VCaP (cell line): ENCODE measurements at regions not wholly inside any gene's neighbourhood (a gene's known extent, or its start where the extent isn't known, plus 50 kb on each side); places are given as distances from the start of the nearest gene placed in this dataset.

ENCODE experiments used
- H3K27ac ChIP-seq: fragments of 450-650 bp; 2 replicates; pipeline ENCODE4 v1.5.1; 2017
- TF ChIP-seq, protein P1 (sequence below): fragments of 450-650 bp; conservative IDR thresholded peaks from 2 replicates; pipeline ENCODE4 v1.5.1; 2017; ENCODE audit warnings: mild to moderate bottlenecking, moderate library complexity

DNA sequence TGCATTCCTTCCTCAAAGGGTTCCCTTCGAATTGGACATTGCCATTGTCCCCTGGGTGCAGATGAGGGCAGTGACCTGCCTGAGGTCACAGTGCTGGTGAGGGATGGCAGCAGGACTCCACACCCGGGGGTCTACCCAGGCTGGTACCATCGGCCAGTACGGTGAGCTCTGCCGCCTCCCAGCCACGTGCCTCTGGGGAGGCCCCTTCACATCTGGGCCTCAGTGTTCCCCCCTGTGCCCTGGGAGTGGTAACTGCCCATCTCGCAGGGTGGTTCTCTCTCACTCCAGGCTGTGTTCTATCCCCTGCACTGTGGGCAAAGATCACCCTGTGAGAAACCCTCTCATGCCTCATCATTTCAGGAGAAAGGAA is 99.4 kb upstream of the IQSEC1 start:
- TF ChIP-seq, protein P1, sequence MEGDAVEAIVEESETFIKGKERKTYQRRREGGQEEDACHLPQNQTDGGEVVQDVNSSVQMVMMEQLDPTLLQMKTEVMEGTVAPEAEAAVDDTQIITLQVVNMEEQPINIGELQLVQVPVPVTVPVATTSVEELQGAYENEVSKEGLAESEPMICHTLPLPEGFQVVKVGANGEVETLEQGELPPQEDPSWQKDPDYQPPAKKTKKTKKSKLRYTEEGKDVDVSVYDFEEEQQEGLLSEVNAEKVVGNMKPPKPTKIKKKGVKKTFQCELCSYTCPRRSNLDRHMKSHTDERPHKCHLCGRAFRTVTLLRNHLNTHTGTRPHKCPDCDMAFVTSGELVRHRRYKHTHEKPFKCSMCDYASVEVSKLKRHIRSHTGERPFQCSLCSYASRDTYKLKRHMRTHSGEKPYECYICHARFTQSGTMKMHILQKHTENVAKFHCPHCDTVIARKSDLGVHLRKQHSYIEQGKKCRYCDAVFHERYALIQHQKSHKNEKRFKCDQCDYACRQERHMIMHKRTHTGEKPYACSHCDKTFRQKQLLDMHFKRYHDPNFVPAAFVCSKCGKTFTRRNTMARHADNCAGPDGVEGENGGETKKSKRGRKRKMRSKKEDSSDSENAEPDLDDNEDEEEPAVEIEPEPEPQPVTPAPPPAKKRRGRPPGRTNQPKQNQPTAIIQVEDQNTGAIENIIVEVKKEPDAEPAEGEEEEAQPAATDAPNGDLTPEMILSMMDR: no peak
- H3K27ac ChIP-seq: no peak overlapping the region

DNA sequence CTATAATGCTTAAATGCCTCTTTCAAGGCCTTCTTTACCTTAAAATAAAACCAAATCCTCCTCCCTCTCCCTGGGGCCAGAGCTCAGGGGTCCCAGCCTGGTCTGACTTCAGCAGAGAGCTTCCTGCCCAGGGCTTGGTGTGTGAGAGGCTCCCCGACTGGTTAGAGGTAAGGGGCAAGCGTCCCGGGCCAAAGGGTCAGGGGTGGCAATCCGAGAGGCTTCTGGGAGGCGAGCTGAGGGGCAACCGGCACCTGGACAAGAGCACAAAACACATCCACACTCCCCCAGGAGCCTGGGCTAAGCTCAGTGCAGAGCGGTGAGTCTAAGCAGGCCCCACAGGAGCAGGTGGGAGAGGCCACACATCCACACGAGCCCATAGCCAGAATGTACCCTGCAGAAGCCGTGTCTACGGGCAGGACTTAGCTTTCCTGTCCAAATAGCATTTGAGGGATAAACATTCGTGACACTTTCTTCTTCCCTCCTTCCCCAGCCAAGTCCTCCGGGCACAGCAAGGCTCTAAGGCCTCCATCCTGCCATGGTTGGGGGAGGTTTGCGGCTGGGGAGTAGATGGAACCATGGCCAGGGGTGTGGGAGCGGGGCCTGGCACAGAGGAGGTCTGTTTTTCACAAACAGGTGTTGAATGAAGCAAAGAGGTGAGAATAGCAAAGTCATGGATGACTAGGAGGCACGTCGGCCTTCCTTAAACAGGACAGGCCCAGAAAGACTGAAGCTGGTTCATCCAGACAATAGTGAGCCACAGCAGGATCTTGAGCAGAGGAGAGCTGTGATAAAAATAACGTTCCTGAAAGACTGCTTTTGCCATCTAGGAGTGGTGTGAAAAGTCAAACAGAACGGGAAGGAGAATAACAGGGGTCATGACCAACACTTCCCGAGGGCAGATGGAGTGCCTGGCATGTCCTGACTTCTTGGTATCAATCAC is 98.7 kb upstream of the IQSEC1 start:
- TF ChIP-seq, protein P1: no peak
- no peak overlapping the region for H3K27ac ChIP-seq

DNA sequence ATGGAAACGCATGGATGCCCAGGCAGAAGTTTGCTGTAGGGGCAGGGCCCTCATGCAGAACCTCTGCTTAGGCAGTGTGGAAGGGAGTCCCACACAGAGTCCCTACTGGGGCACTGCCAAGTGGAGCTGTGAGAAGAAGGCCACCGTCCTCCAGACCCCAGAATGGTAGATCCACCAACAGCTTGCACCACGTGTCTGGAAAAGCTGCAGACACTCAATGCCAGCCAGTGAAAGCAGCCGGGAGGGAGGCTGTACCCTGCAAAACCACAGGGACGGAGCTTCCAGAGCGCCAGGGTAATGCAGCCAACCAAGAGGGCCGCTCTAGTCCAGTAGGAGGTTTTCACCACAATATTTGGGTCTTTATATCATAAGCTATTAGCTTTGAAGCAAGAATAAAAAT is 97.1 kb upstream of the IQSEC1 start:
- H3K27ac ChIP-seq: no peak overlapping the region
- TF ChIP-seq, protein P1: no peak

DNA sequence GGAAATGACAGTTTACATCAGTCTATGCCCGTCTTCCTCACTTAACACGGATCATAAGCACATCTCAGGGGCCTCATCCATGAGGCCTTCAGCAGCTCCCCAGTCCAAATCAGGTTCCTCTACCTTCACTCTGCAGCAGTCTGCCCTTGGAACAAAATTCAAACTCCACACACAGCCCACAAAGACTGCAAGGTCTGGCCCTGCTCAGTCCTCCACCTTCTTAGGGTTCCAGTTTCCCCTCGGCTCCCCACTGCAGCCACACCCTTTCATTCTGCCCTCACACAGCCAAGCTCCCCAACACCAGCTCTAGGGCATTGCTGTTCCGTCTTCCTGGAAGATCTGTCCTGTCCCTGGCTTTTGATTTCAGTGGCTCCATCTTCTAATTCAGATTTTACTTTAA is 95.2 kb upstream of the IQSEC1 start:
- TF ChIP-seq, protein P1: no peak
- H3K27ac ChIP-seq: no peak overlapping the region

DNA sequence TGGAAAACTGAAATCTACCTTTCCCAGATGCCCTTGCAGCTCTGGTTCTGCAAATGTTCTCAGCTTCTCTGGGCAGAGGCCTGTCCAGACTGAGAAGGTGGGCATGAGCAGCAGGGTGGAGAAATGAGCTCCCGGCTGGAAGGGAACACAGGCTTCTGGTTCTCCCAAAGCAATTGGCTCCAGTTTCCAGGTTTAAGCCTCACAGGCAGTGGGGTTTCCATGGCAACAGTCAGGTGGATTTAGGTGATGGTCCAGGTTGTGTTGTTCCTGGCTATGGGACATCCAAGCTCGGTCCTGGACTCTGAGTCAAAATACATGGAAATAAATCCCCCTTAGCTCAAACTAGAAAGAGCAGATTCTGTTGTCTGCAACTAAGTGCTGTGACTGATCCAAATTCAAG is 94.6 kb upstream of the IQSEC1 start:
- no peak overlapping the region for H3K27ac ChIP-seq
- TF ChIP-seq, protein P1: no peak

DNA sequence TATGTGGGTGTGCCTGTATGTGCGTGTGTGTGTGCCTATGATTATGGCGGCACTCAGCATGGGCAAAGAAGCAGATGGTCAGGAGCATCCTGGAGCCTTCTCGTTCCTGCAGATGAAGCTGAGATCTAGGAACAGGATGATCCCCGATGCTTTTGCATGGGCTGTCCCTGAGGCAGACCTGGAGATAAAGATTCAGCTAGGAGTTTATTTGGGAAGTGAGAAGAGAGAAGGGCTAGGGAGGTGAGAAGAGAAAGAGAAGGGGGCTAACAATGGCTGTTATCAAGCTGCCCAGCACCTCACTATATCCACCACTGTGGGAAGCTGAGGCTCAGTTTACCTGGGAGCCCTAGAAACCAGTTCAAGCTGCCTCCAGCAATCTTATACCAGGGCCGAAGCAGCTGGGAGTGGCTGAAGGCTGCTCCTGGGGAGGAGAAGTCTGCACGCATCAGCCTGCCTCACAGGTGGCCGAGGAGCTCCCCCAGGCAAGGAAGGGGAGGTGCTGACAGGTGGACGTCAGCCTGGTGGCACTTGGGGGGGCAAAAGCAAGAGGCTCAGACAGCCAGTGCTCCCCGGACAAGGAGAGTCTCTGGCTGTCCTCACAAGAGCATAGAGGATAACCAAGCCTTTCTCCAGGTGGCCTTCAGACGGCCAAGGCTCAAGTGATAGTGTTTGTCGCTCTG is 94.0 kb upstream of the IQSEC1 start:
- TF ChIP-seq, protein P1: no peak
- no peak overlapping the region for H3K27ac ChIP-seq

DNA sequence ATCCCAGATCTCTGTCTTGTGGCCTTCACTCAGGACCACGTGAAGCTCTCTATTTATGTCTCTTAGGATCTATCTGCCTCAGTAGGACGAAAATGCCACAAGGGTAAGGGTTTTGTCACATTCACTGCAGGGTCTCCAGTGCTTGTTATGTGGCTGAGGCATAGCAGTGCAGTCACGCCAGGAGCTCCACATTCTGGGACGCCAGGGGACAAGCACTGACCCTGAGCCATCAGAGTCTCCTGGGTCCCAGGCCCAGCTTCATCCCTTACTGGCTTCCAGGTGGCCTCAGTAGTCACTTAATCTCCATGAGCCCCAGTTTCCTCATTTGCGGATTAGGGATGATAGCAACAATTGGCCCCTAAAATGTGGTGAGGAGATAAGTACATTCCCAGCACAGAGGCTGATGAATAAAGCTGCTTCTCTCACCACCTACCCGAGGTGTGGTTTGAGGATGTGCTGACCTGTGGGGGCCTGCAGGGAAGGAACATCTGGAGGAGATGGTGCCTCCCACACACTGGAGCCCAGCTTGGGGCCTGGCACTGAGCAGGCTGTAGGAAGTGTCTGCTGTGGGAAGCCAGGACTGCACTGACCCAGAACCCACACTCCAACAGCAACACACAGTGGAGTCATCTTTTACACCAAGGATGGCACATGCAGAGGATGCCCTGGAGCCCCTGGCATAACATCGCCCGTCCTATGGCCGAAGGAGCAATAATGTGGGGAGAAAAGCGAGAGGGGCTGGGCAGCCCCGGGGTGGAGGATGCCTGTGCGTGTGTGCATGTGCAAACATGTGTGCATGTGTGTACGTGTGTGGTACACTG is 93.2 kb upstream of the IQSEC1 start:
- TF ChIP-seq, protein P1: no peak
- H3K27ac ChIP-seq: no peak overlapping the region
